GM23338 (cell line): ENCODE measurements at regions not wholly inside any gene's neighbourhood (a gene's known extent, or its start where the extent isn't known, plus 50 kb on each side); places are given as distances from the start of the nearest gene placed in this dataset.

ENCODE experiments used
- ATAC-seq: fragments of 200-7000 bp; cut with Tn5 transposase; 3 replicates; pipeline ENCODE4 v1.9.1; 2020
- DNase-seq: peaks from one replicate; pipeline ENCODE4 v3.0.0-alpha.2; 2015; ENCODE audit warnings: low spot score
- H2AFZ ChIP-seq: fragments of 200-600 bp; sonication (generic); 2 replicates; pipeline ENCODE4 v1.8.0; 2016; ENCODE audit warnings: antibody characterized with exemption, mild to moderate bottlenecking, moderate library complexity
- H3F3A ChIP-seq: fragments of 200-600 bp; sonication (generic); replicated peaks from 2 replicates; pipeline ENCODE4 v1.8.0; 2017; ENCODE audit warnings: antibody characterized with exemption, mixed run types, low read depth
- H3K27ac ChIP-seq: fragments of 200-600 bp; sonication (generic); 2 replicates; pipeline ENCODE4 v1.6.1; 2016; ENCODE audit warnings: low read depth
- H3K27me3 ChIP-seq: fragments of 200-600 bp; sonication (generic); 2 replicates; pipeline ENCODE4 v1.8.0; 2016; ENCODE audit warnings: mild to moderate bottlenecking, mixed run types, moderate library complexity; ENCODE audit not compliant: insufficient read depth
- H3K36me3 ChIP-seq: fragments of 200-600 bp; sonication (generic); 2 replicates; pipeline ENCODE4 v1.8.0; 2016; ENCODE audit warnings: mild to moderate bottlenecking; ENCODE audit not compliant: insufficient read depth
- H3K4me1 ChIP-seq: fragments of 200-600 bp; sonication (generic); 2 replicates; pipeline ENCODE4 v1.8.0; 2016; ENCODE audit warnings: mild to moderate bottlenecking, moderate library complexity; ENCODE audit not compliant: insufficient read depth
- H3K4me2 ChIP-seq: fragments of 200-600 bp; sonication (generic); 2 replicates; pipeline ENCODE4 v1.7.1; 2017; ENCODE audit warnings: mixed run types
- H3K4me3 ChIP-seq: fragments of 200-600 bp; sonication (generic); 2 replicates; pipeline ENCODE4 v1.6.1; 2016; ENCODE audit warnings: mixed run types
- H3K79me2 ChIP-seq: fragments of 200-600 bp; sonication (generic); replicated peaks from 2 replicates; pipeline ENCODE4 v1.8.0; 2017; ENCODE audit warnings: mild to moderate bottlenecking; ENCODE audit not compliant: insufficient read depth
- H3K9me2 ChIP-seq: fragments of 200-600 bp; sonication (generic); 2 replicates; pipeline ENCODE4 v1.8.0; 2017; ENCODE audit not compliant: insufficient read depth
- H4K20me1 ChIP-seq: fragments of 200-600 bp; sonication (generic); replicated peaks from 2 replicates; pipeline ENCODE4 v1.8.0; 2017; ENCODE audit warnings: mild to moderate bottlenecking; ENCODE audit not compliant: insufficient read depth
- H3K27ac Mint-ChIP-seq: 2 replicates; pipeline ENCODE4 v1.8.0; 2020; ENCODE audit warnings: inconsistent platforms, mild to moderate bottlenecking, moderate library complexity, mixed read lengths
- H3K27me3 Mint-ChIP-seq: 3 replicates; pipeline ENCODE4 v1.8.0; 2022; ENCODE audit warnings: low read depth, mild to moderate bottlenecking, moderate library complexity, mixed read lengths, inconsistent platforms; ENCODE audit not compliant: insufficient read depth, poor library complexity
- H3K36me3 Mint-ChIP-seq: 3 replicates; pipeline ENCODE4 v1.8.0; 2021; ENCODE audit warnings: low read depth, mild to moderate bottlenecking, inconsistent platforms, moderate library complexity, mixed read lengths
- H3K4me1 Mint-ChIP-seq: 3 replicates; pipeline ENCODE4 v1.8.0; 2020; ENCODE audit warnings: mild to moderate bottlenecking, inconsistent platforms, mixed read lengths
- H3K4me3 Mint-ChIP-seq: 3 replicates; pipeline ENCODE4 v1.8.0; 2021; ENCODE audit warnings: moderate library complexity, mild to moderate bottlenecking, inconsistent platforms, mixed read lengths
- H3K9me3 Mint-ChIP-seq: 3 replicates; pipeline ENCODE4 v1.8.0; 2020; ENCODE audit warnings: moderate library complexity, mild to moderate bottlenecking, inconsistent platforms, mixed read lengths
- CREB1 ChIP-seq: fragments of 250-450 bp; sonication (Bioruptor Pico); IDR thresholded peaks from 2 replicates; pipeline ENCODE4 v1.5.0; 2020; ENCODE audit warnings: low read depth, mild to moderate bottlenecking, moderate library complexity
- CTCF ChIP-seq, 2 experiments: fragments of 200-600 bp in 1 of 2; sonication (generic) in 1 of 2; conservative IDR thresholded peaks; 2 replicates each; pipeline versions ENCODE4 v1.5.1 to v1.6.1; 2016 to 2017; ENCODE audit warnings: antibody characterized with exemption in 2 of 2, low read depth in 2 of 2, mild to moderate bottlenecking in 2 of 2, moderate library complexity in 1 of 2
- EZH2 ChIP-seq: fragments of 200-600 bp; sonication (generic); IDR thresholded peaks from one replicate; pipeline ENCODE4 v1.8.0; 2017; ENCODE audit warnings: antibody characterized with exemption, mild to moderate bottlenecking, low read depth; ENCODE audit not compliant: unreplicated experiment
- EZH2phosphoT487 ChIP-seq: fragments of 200-600 bp; sonication (generic); IDR thresholded peaks from one replicate; pipeline ENCODE4 v1.8.1; 2018; ENCODE audit warnings: antibody characterized with exemption; ENCODE audit not compliant: unreplicated experiment
- JUNB ChIP-seq: IDR thresholded peaks from one replicate; pipeline ENCODE4 v1.6.1; 2016; ENCODE audit warnings: antibody characterized with exemption; ENCODE audit not compliant: unreplicated experiment
- NANOG ChIP-seq: IDR thresholded peaks from 2 replicates; pipeline ENCODE4 v1.6.1; 2016; ENCODE audit warnings: antibody characterized with exemption, borderline replicate concordance
- POLR2AphosphoS5 ChIP-seq: IDR thresholded peaks from 2 replicates; pipeline ENCODE4 v1.6.1; 2016; ENCODE audit warnings: antibody characterized with exemption, low read depth
- REST ChIP-seq: IDR thresholded peaks from one replicate; pipeline ENCODE4 v1.6.1; 2018; ENCODE audit warnings: antibody characterized with exemption; ENCODE audit not compliant: unreplicated experiment
- STAT1 ChIP-seq: IDR thresholded peaks from one replicate; pipeline ENCODE4 v1.6.1; 2016; ENCODE audit warnings: antibody characterized with exemption; ENCODE audit not compliant: unreplicated experiment
- ZNF114 ChIP-seq: fragments of 250-450 bp; sonication (Bioruptor Pico); IDR thresholded peaks from 2 replicates; pipeline ENCODE4 v1.5.0; 2020; ENCODE audit warnings: mild to moderate bottlenecking, moderate library complexity
- ZNF331 ChIP-seq: fragments of 250-450 bp; sonication (Bioruptor Pico); IDR thresholded peaks from 2 replicates; pipeline ENCODE4 v1.5.0; 2020; ENCODE audit warnings: low read depth, mild to moderate bottlenecking, moderate library complexity

GRCh38 chr7:52777051-52777822 is 258.2 kb upstream of the POM121L12 start (continued):
- no peak for TF ChIP-seq ZNF331
- no peak for TF ChIP-seq CREB1
- TF ChIP-seq POLR2AphosphoS5 = no peak
- TF ChIP-seq REST = no peak
- no peak for TF ChIP-seq EZH2
- no peak for TF ChIP-seq JUNB
- TF ChIP-seq ZNF114 (CRISPR knock-in tag) = no peak
- no peak for TF ChIP-seq EZH2phosphoT487
- no peak for TF ChIP-seq NANOG

GRCh38 chr7:52775876-52776275 is 259.6 kb upstream of the POM121L12 start:
- no peak for ATAC-seq
- H3K27ac Mint-ChIP-seq = no peak overlapping the region
- Histone ChIP-seq H3F3A (no peaks in the 10 kb centered on the region), H3K4me1 (no peaks in the 10 kb centered on the region), H3K9me2 (no peaks in the 10 kb centered on the region), H3K4me2 (no peak overlapping the region), H4K20me1 (no peaks in the 10 kb centered on the region), H3K36me3 (no peaks in the 10 kb centered on the region), H3K79me2 (no peaks in the 10 kb centered on the region), H2AFZ (no peak overlapping the region), H3K27me3 (no peaks in the 10 kb centered on the region), H3K27ac (no peak overlapping the region), H3K4me3 (no peak overlapping the region)
- H3K27me3 Mint-ChIP-seq = no peaks in the 10 kb centered on the region
- no peak for DNase-seq
- TF ChIP-seq STAT1 (no peak), ZNF331 (no peak), REST (no peak), CREB1 (no peak), CTCF (conservative IDR thresholded peaks at IDR 0.05; ENCODE audit: low read depth in 2 of 2) (no peak), EZH2phosphoT487 (no peak)
- no peaks in the 10 kb centered on the region for H3K36me3 Mint-ChIP-seq
- no peak overlapping the region for H3K4me3 Mint-ChIP-seq
- H3K9me3 Mint-ChIP-seq = no peaks in the 10 kb centered on the region
- no peaks in the 10 kb centered on the region; the same call in 2 of the 3 replicates for H3K4me1 Mint-ChIP-seq
